ENCODE measurements at regions not wholly inside any gene's neighbourhood (a gene's known extent, or its start where the extent isn't known, plus 50 kb on each side); places are given as distances from the start of the nearest gene placed in this dataset.

- H3K4me3 ChIP-seq (ENCODE audit: low read depth, low read length), result no peak overlapping the region
- DNase-seq (ENCODE audit: low read depth), result no peak
- TF ChIP-seq CTCF (IDR thresholded peaks at IDR 0.05; ENCODE audit: low read depth, low read length, missing control alignments), result no peak
These were observed 1088.0 kb downstream of the SORCS1 start for GRCh38 chr10:106076496-106076895.

GRCh38 chr10:106053061-106053460, 1111.4 kb downstream of the SORCS1 start:
- no peak overlapping the region for H3K4me3 ChIP-seq (ENCODE audit: low read depth, low read length)
- no peak for TF ChIP-seq CTCF (IDR thresholded peaks at IDR 0.05; ENCODE audit: low read depth, low read length, missing control alignments)
- no peak for DNase-seq (ENCODE audit: low read depth)

- no peak for TF ChIP-seq CTCF (IDR thresholded peaks at IDR 0.05; ENCODE audit: low read depth, low read length, missing control alignments)
- no peak overlapping the region for H3K4me3 ChIP-seq (ENCODE audit: low read depth, low read length)
These were observed 1120.0 kb downstream of the SORCS1 start for GRCh38 chr10:106044503-106044902.

GRCh38 chr10:106043863-106044262, 1120.6 kb downstream of the SORCS1 start:
- no peak for DNase-seq (ENCODE audit: low read depth)
- no peak for TF ChIP-seq CTCF (IDR thresholded peaks at IDR 0.05; ENCODE audit: low read depth, low read length, missing control alignments)
- no peak overlapping the region for H3K4me3 ChIP-seq (ENCODE audit: low read depth, low read length)

More at GRCh38 chr10:106044503-106044902, 1120.0 kb downstream of the SORCS1 start:
- DNase-seq (ENCODE audit: low read depth), result no peak

- no peak for DNase-seq (ENCODE audit: low read depth)
- no peak overlapping the region for H3K4me3 ChIP-seq (ENCODE audit: low read depth, low read length)
- TF ChIP-seq CTCF (IDR thresholded peaks at IDR 0.05; ENCODE audit: low read depth, low read length, missing control alignments), result no peak
These were observed 1126.3 kb downstream of the SORCS1 start for GRCh38 chr10:106038246-106038645.

- no peak for TF ChIP-seq CTCF (IDR thresholded peaks at IDR 0.05; ENCODE audit: low read depth, low read length, missing control alignments)
- DNase-seq (ENCODE audit: low read depth), result no peak
- H3K4me3 ChIP-seq (ENCODE audit: low read depth, low read length), result no peak overlapping the region
These were observed 1131.4 kb downstream of the SORCS1 start for GRCh38 chr10:106033065-106033464.

- no peak for DNase-seq (ENCODE audit: low read depth)
- TF ChIP-seq CTCF (IDR thresholded peaks at IDR 0.05; ENCODE audit: low read depth, low read length, missing control alignments), result no peak
These were observed 1132.0 kb downstream of the SORCS1 start for GRCh38 chr10:106032450-106033002.

More at GRCh38 chr10:106032450-106033002, 1132.0 kb downstream of the SORCS1 start:
- H3K4me3 ChIP-seq (ENCODE audit: low read depth, low read length), result no peak overlapping the region

Data from GM12864 (cell line).